ENCODE measurements at regions not wholly inside any gene's neighbourhood (a gene's known extent, or its start where the extent isn't known, plus 50 kb on each side); places are given as distances from the start of the nearest gene placed in this dataset.

DNA sequence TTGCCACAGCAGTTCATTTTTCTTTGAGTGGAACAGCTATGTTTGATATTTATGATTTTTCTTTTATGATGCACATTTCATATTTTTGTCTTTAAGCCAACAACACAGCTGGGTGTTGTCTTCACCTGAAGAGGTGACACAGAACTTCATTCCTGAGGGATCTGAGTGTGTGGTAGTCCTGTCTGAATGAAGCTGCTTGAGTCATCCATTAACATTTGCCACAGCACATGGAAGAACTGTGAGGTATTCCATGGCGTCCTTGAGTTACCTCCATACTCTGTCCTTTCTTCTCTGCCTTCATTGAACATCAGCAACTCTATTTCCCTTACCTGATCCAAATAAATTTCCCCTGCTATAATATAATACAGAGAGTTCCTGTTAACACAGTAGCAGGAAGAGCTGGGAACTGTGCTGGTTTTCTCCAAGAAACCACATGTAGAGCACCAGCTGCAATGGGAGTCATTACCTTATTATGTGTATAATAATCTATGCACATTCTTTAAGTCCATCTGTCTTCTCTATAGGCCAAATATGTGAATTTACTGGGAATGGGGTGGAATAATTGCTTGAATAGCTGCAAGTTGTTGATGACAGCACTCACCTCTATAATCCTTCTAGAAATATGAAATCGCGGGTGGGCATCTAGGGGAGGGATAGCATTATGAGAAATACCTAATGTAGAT is 72.4 kb upstream of the TAC1 start:
- DNase-seq: no peak

DNA sequence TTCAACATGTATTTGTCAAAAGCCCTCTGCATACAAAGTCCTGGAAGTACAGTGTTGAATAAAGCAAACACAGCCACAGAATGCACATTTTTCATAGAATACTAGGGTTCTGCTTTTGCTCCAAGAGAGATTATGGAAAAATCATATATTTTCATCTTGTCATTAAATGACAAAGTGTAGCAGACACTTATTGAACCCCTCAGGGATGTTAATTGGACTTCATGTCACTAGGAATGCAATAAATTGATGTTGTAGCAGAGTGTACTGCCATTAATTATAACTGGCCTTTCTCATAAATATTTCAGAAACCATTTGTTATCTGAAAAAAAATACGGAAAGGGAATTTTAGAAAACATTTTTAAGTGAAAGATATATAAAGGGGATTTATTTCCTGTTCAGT is 64.5 kb upstream of the TAC1 start:
- DNase-seq: no peak

DNA sequence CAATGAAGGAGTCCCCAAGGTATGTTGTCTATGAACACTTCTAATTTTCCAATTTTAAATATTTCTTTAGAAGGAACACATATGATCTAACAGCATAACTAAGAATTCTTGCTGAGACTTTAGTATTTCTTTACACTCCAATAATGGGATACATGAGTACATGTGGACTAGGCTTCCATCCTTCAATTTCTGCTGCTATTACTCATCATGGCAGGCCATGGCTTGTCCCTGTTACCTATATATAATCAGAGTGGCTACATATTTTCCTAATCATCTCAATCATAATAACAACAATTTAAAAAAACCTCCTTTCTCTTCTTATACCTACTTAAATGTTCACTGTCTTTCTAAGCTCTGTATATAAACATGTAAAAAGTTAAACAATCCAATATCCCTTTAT is 60.3 kb upstream of the TAC1 start:
- no peak for DNase-seq

DNA sequence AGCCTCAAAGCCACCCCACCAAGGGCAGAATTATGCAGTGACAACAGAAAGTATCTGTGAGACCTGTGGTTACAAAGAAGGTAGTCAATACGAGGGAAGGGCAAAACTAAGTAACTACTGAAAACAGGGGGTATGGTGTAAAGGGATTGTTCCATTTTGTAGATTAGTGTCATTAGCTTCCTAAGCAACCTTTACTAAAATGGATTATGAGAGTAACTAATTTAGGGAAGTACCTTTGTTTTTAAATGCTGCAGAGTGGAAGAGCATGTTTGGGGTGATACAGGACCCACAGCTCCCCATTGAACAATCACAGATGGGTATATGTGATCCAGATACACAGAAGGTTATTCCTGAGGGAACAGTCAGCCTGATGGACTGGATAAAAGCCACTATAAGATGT is 51.3 kb upstream of the TAC1 start:
- no peak for DNase-seq

All from NCI-H1694 treated with DMSO at 0.1 percent for 48 hours (cell line).